HepG2 (cell line): ENCODE measurements at regions not wholly inside any gene's neighbourhood (a gene's known extent, or its start where the extent isn't known, plus 50 kb on each side); places are given as distances from the start of the nearest gene placed in this dataset.

Experiments used
- ATAC-seq: fragments of 200-7000 bp; cut with Tn5 transposase; 3 replicates; pipeline ENCODE4 v1.9.1; 2020; ENCODE audit warnings: mild to moderate bottlenecking, moderate library complexity
- BruUV-seq: library from RNA; stranded (reverse); fragments of 400-500 nt; replicated peaks from 2 replicates; lab custom pipeline; 2021; lab: Mats Ljungman, UMichigan
- CTCF ChIA-PET: fragments of 300-600 bp; formaldehyde crosslinking; extraction: SDS; loops from one replicate; lab custom pipeline; 2021; ENCODE audit warnings: low total read pairs, inconsistent platforms, low intra/inter-chr PET ratio; lab: Yijun Ruan, JAX
- POLR2A ChIA-PET: fragments of 350-600 bp; sonication (Branson Sonifier 250); formaldehyde crosslinking; loops from one replicate; lab custom pipeline; 2020; ENCODE audit warnings: antibody characterized with exemption, inconsistent platforms; lab: Yijun Ruan, JAX
- DNase-seq: peaks from one replicate; pipeline ENCODE4 v3.0.0-alpha.2; 2015; ENCODE audit warnings: low spot score
- FAIRE-seq: peaks from 3 replicates; lab custom pipeline; 2011; peaks lifted over from hg19 to GRCh38; lab: Jason Lieb, UNC
- H2AFZ ChIP-seq: one replicate; pipeline ENCODE4 v1.6.1; 2011; ENCODE audit warnings: low read length, inconsistent platforms
- H3K27ac ChIP-seq: fragments of 300-600 bp; 3 replicates; pipeline ENCODE4 v1.8.0; 2011; ENCODE audit warnings: mixed run types, mild to moderate bottlenecking, mixed read lengths, low read length, inconsistent platforms; ENCODE audit not compliant: insufficient read depth; ENCODE audit errors: extremely low read length
- H3K27me3 ChIP-seq, 2 experiments: fragments of 200-600 bp in 1 of 2; 2 replicates in 1 of 2; 3 replicates in 1 of 2; pipeline versions ENCODE4 v1.6.0 to v1.8.0; 2011; ENCODE audit warnings: low read length in 2 of 2, mild to moderate bottlenecking in 2 of 2, moderate library complexity in 2 of 2, inconsistent platforms in 1 of 2; ENCODE audit not compliant: insufficient read depth in 2 of 2, control insufficient read depth in 1 of 2
- H3K36me3 ChIP-seq, 2 experiments: fragments of 200-600 bp in 1 of 2; replicated peaks in 1 of 2; 2 replicates in 1 of 2; 3 replicates in 1 of 2; pipeline versions ENCODE4 v1.5.1 to v1.8.0; 2011; ENCODE audit warnings: low read length in 2 of 2, inconsistent platforms in 1 of 2; ENCODE audit not compliant: insufficient read depth in 2 of 2, control insufficient read depth in 1 of 2
- H3K4me1 ChIP-seq: 2 replicates; pipeline ENCODE4 v1.5.1; 2012; ENCODE audit warnings: low read length, inconsistent platforms; ENCODE audit not compliant: insufficient read depth
- H3K4me2 ChIP-seq: 2 replicates; pipeline ENCODE4 v1.6.0; 2011; ENCODE audit warnings: low read depth, low read length, inconsistent platforms
- H3K4me3 ChIP-seq, 3 experiments: fragments of 200-600 bp in 1 of 3; sonication (generic), shearing (Covaris generic) in 1 of 3; replicated peaks in 1 of 3; 2 replicates each; pipeline ENCODE4 v1.5.1; 2011 to 2016; ENCODE audit warnings: low read length in 3 of 3, inconsistent platforms in 2 of 3, low read depth in 2 of 3, mild to moderate bottlenecking in 2 of 3, control low read depth in 1 of 3, mixed read lengths in 1 of 3; ENCODE audit not compliant: insufficient read depth in 1 of 3
- H3K79me2 ChIP-seq: one replicate; pipeline ENCODE4 v1.6.1; 2011; ENCODE audit warnings: low read length, inconsistent platforms; ENCODE audit not compliant: insufficient read depth
- H3K9ac ChIP-seq: 2 replicates; pipeline ENCODE4 v1.6.0; 2011; ENCODE audit warnings: mild to moderate bottlenecking, low read depth, low read length, inconsistent platforms; ENCODE audit not compliant: insufficient read depth
- H3K9me3 ChIP-seq: 2 replicates; pipeline ENCODE4 v1.5.1; 2012; ENCODE audit warnings: mild to moderate bottlenecking, low read length
- H4K20me1 ChIP-seq: 2 replicates; pipeline ENCODE4 v1.6.0; 2011; ENCODE audit warnings: inconsistent platforms, mild to moderate bottlenecking, low read length, moderate library complexity; ENCODE audit not compliant: insufficient read depth
- DMAP1 ChIP-seq: IDR thresholded peaks from 2 replicates; pipeline ENCODE4 v1.6.1; 2016
- GABPB1 ChIP-seq: IDR thresholded peaks from 2 replicates; pipeline ENCODE4 v1.6.1; 2016; ENCODE audit warnings: mild to moderate bottlenecking, missing genetic modification reagents, moderate library complexity, missing compliant biosample characterization
- IKZF4 ChIP-seq: sonication (generic); formaldehyde crosslinking; IDR thresholded peaks from 2 replicates; pipeline ENCODE4 v1.5.1; 2020; ENCODE audit warnings: borderline replicate concordance, mild to moderate bottlenecking, low read depth, missing genetic modification reagents; ENCODE audit errors: not compliant biosample characterization
- MLLT10 ChIP-seq: sonication (generic); formaldehyde crosslinking; IDR thresholded peaks from 2 replicates; pipeline ENCODE4 v1.4.0; 2020; ENCODE audit warnings: missing genetic modification reagents
- MYC ChIP-seq: sonication (generic); formaldehyde crosslinking; IDR thresholded peaks from 2 replicates; pipeline ENCODE4 v1.9.0; 2021; ENCODE audit warnings: missing genetic modification reagents, borderline replicate concordance
- NCOA2 ChIP-seq: sonication (generic); formaldehyde crosslinking; IDR thresholded peaks from 2 replicates; pipeline ENCODE4 v1.8.0; 2022; ENCODE audit warnings: inconsistent platforms
- NONO ChIP-seq, 2 experiments: fragments of 450-650 bp in 1 of 2; sonication (generic) in 1 of 2; formaldehyde crosslinking in 1 of 2; IDR thresholded peaks in 1 of 2; conservative IDR thresholded peaks in 1 of 2; 2 replicates each; pipeline versions ENCODE4 v1.6.1 to v1.8.0; 2017 to 2022; ENCODE audit warnings: mild to moderate bottlenecking in 1 of 2, missing genetic modification reagents in 1 of 2, moderate library complexity in 1 of 2
- PAX8 ChIP-seq: sonication (generic); formaldehyde crosslinking; IDR thresholded peaks from 2 replicates; pipeline ENCODE4 v1.8.0; 2022; ENCODE audit warnings: mild to moderate bottlenecking, missing genetic modification reagents, borderline replicate concordance
- RBAK ChIP-seq: sonication (generic); formaldehyde crosslinking; IDR thresholded peaks from 2 replicates; pipeline ENCODE4 v1.5.1; 2020; ENCODE audit warnings: mild to moderate bottlenecking, missing genetic modification reagents
- SP2 ChIP-seq: sonication (generic); formaldehyde crosslinking; IDR thresholded peaks from 2 replicates; pipeline ENCODE4 v1.5.1; 2020; ENCODE audit warnings: mild to moderate bottlenecking, missing genetic modification reagents
- TFAP4 ChIP-seq: sonication (generic); IDR thresholded peaks from 2 replicates; pipeline ENCODE4 v1.6.1; 2016; ENCODE audit warnings: low read depth, borderline replicate concordance
- TFE3 ChIP-seq: IDR thresholded peaks from 2 replicates; pipeline ENCODE4 v1.6.1; 2016
- ZHX1 ChIP-seq: sonication (generic); formaldehyde crosslinking; IDR thresholded peaks from 2 replicates; pipeline ENCODE4 v1.8.1; 2022; ENCODE audit warnings: low read depth, mild to moderate bottlenecking, missing genetic modification reagents
- ZNF160 ChIP-seq: sonication (generic); formaldehyde crosslinking; IDR thresholded peaks from 2 replicates; pipeline ENCODE4 v1.8.0; 2022; ENCODE audit warnings: mild to moderate bottlenecking, inconsistent platforms, missing genetic modification reagents
- ZNF326 ChIP-seq: sonication (generic); formaldehyde crosslinking; IDR thresholded peaks from 2 replicates; pipeline ENCODE4 v1.4.0; 2020; ENCODE audit warnings: missing genetic modification reagents, borderline replicate concordance
- ZNF558 ChIP-seq: sonication (generic); formaldehyde crosslinking; IDR thresholded peaks from 2 replicates; pipeline ENCODE4 v1.9.0; 2022; ENCODE audit warnings: mild to moderate bottlenecking, missing genetic modification reagents, borderline replicate concordance
- ZNF740 ChIP-seq: sonication (generic); formaldehyde crosslinking; IDR thresholded peaks from 2 replicates; pipeline ENCODE4 v1.4.0; 2020; ENCODE audit warnings: missing genetic modification reagents
- ZNF749 ChIP-seq: sonication (generic); formaldehyde crosslinking; IDR thresholded peaks from 2 replicates; pipeline ENCODE4 v1.8.0; 2022; ENCODE audit warnings: mild to moderate bottlenecking, missing genetic modification reagents, moderate library complexity, borderline replicate concordance
- WGBS: methylation state at CpG from one replicate; pipeline ENCODE4 v1.1.6; 2017; ENCODE audit warnings: low lambda C conversion rate; 5-methylcytosine and 5-hydroxymethylcytosine counted together
- in situ Hi-C: cut with HindIII; loops from 2 replicates; pipeline ENCODE4 v1.10.0; 2017; ENCODE audit warnings: low pct_unique_long_range_greater_than_20kb; ENCODE audit not compliant: extremely low pct_ligation_motif_present
- intact Hi-C: fragments of 100-400 bp; cut with micrococcal nuclease; formaldehyde crosslinking; loops from one replicate; pipeline ENCODE4 v1.10.0; 2022; ENCODE audit not compliant: unreplicated experiment
- TF ChIP-seq, protein P1 (sequence below): sonication (generic); formaldehyde crosslinking; IDR thresholded peaks from 2 replicates; pipeline ENCODE4 v1.9.0; 2021; ENCODE audit warnings: missing genetic modification reagents, mild to moderate bottlenecking, borderline replicate concordance

GRCh38 chr4:15294202-15294601 lies 133.6 kb upstream of the C1QTNF7 start:
- Histone ChIP-seq H4K20me1 (no peaks in the 10 kb centered on the region), H3K4me2 (no peak overlapping the region), H3K79me2 (no peaks in the 10 kb centered on the region), H3K9me3 (no peaks in the 10 kb centered on the region), H3K27ac (no peak overlapping the region), H3K4me1 (no peaks in the 10 kb centered on the region), H3K36me3 (no peaks in the 10 kb centered on the region), H2AFZ (no peak overlapping the region), H3K9ac (no peak overlapping the region), H3K27me3 (no peaks in the 10 kb centered on the region), H3K4me3 (no peak overlapping the region)
- WGBS = 50% methylated on average over 1 of the region's 1 CpG
- in situ Hi-C loops (no loop called here), intact Hi-C loops (no loop called here)
- DNase-seq (no peak), ATAC-seq (no peak), FAIRE-seq (no peak)
- CTCF ChIA-PET = no interaction called here
- no peak for TF ChIP-seq SP2 (CRISPR knock-in tag)
- TF ChIP-seq, protein P1, sequence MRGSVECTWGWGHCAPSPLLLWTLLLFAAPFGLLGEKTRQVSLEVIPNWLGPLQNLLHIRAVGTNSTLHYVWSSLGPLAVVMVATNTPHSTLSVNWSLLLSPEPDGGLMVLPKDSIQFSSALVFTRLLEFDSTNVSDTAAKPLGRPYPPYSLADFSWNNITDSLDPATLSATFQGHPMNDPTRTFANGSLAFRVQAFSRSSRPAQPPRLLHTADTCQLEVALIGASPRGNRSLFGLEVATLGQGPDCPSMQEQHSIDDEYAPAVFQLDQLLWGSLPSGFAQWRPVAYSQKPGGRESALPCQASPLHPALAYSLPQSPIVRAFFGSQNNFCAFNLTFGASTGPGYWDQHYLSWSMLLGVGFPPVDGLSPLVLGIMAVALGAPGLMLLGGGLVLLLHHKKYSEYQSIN = no peak
- TF ChIP-seq TFAP4 = no peak
- no peak for TF ChIP-seq PAX8 (CRISPR knock-in tag)
- TF ChIP-seq RBAK (CRISPR knock-in tag) = no peak
- TF ChIP-seq ZNF160 (CRISPR knock-in tag) = no peak
- TF ChIP-seq DMAP1 (CRISPR knock-in tag) = no peak
- TF ChIP-seq TFE3 (CRISPR knock-in tag) = no peak
- TF ChIP-seq ZNF558 (CRISPR knock-in tag) = no peak
- TF ChIP-seq MLLT10 (CRISPR knock-in tag) = no peak
- no peak for TF ChIP-seq ZNF740 (CRISPR knock-in tag)
- no peak for TF ChIP-seq GABPB1 (CRISPR knock-in tag)
- no peak for TF ChIP-seq ZHX1 (CRISPR knock-in tag)
- TF ChIP-seq ZNF326 (CRISPR knock-in tag) = no peak
- no peak for TF ChIP-seq NONO (IDR thresholded peaks at IDR 0.05)
- no peak for TF ChIP-seq NONO (CRISPR knock-in tag; conservative IDR thresholded peaks at IDR 0.05)
- TF ChIP-seq MYC (CRISPR knock-in tag) = no peak
- TF ChIP-seq NCOA2 (CRISPR knock-in tag) = no peak
- TF ChIP-seq ZNF749 = no peak
- TF ChIP-seq IKZF4 (CRISPR knock-in tag) = no peak
- POLR2A ChIA-PET = no interaction called here
- BruUV-seq = no TSS peak
